Fibroblast of lung (primary cell): ENCODE measurements at regions not wholly inside any gene's neighbourhood (a gene's known extent, or its start where the extent isn't known, plus 50 kb on each side); places are given as distances from the start of the nearest gene placed in this dataset.

Experiments used
- DNase-seq, 2 donors: peaks; one replicate each; pipeline versions ENCODE4 v3.0.0 to v3.0.0-alpha.2; 2010; ENCODE audit warnings: low read depth in 2 of 2
- H2AFZ ChIP-seq: 2 replicates; pipeline ENCODE4 v1.5.1; 2012; ENCODE audit warnings: low read length, control low read depth, inconsistent platforms
- H3K27ac ChIP-seq: 2 replicates; pipeline ENCODE4 v1.5.1; 2011; ENCODE audit warnings: low read length, control low read depth; ENCODE audit not compliant: insufficient read depth
- H3K27me3 ChIP-seq: 2 replicates; pipeline ENCODE4 v1.5.1; 2011; ENCODE audit warnings: mild to moderate bottlenecking, low read length; ENCODE audit not compliant: control insufficient read depth, insufficient read depth
- H3K36me3 ChIP-seq: 2 replicates; pipeline ENCODE4 v1.5.1; 2011; ENCODE audit warnings: low read length; ENCODE audit not compliant: control insufficient read depth, insufficient read depth
- H3K4me1 ChIP-seq: 2 replicates; pipeline ENCODE4 v1.5.1; 2011; ENCODE audit warnings: low read length; ENCODE audit not compliant: control insufficient read depth, insufficient read depth; ENCODE audit errors: extremely low read depth
- H3K4me2 ChIP-seq: 2 replicates; pipeline ENCODE4 v1.5.1; 2011; ENCODE audit warnings: low read length, control low read depth; ENCODE audit not compliant: insufficient read depth; ENCODE audit errors: extremely low read depth
- H3K4me3 ChIP-seq, 4 experiments: fragments of 200-600 bp in 1 of 4; sonication (generic) in 1 of 4; replicated peaks in 1 of 4; 2 replicates each; pipeline ENCODE4 v1.5.1; 2011 to 2016; ENCODE audit warnings: low read length in 4 of 4, low read depth in 3 of 4, mild to moderate bottlenecking in 3 of 4, control low read depth in 2 of 4, inconsistent platforms in 1 of 4, mixed read lengths in 1 of 4; ENCODE audit not compliant: insufficient read depth in 1 of 4; ENCODE audit errors: control extremely low read depth in 1 of 4
- H3K79me2 ChIP-seq: 2 replicates; pipeline ENCODE4 v1.5.1; 2012; ENCODE audit warnings: mild to moderate bottlenecking, low read length, inconsistent platforms; ENCODE audit not compliant: control insufficient read depth, insufficient read depth
- H3K9ac ChIP-seq: 2 replicates; pipeline ENCODE4 v1.5.1; 2011; ENCODE audit warnings: mild to moderate bottlenecking, low read length, control low read depth; ENCODE audit not compliant: insufficient read depth
- H3K9me3 ChIP-seq: 2 replicates; pipeline ENCODE4 v1.5.1; 2012; ENCODE audit warnings: low read depth, low read length; ENCODE audit not compliant: control insufficient read depth, insufficient read depth
- H4K20me1 ChIP-seq: 2 replicates; pipeline ENCODE4 v1.5.1; 2011; ENCODE audit warnings: low read length; ENCODE audit not compliant: control insufficient read depth, insufficient read depth; ENCODE audit errors: extremely low read depth
- CTCF ChIP-seq, 2 donors: IDR thresholded peaks in 1 of 2; conservative IDR thresholded peaks in 1 of 2; 1 replicate in 1 of 2; 2 replicates in 1 of 2; pipeline ENCODE4 v1.5.1; 2011 to 2012; ENCODE audit warnings: low read length in 2 of 2, control low read depth in 1 of 2, inconsistent platforms in 1 of 2, low read depth in 1 of 2, mild to moderate bottlenecking in 1 of 2
- EZH2 ChIP-seq: IDR thresholded peaks from 2 replicates; pipeline ENCODE4 v1.5.1; 2012; ENCODE audit warnings: low read length, control low read depth, mild to moderate bottlenecking; ENCODE audit errors: missing control alignments

- Histone ChIP-seq H3K9ac (no peak overlapping the region), H3K9me3 (no peaks in the 10 kb centered on the region), H3K4me2 (no peak overlapping the region), H2AFZ (no peak overlapping the region), H3K27me3 (no peaks in the 10 kb centered on the region), H3K27ac (no peak overlapping the region), H3K36me3 (no peaks in the 10 kb centered on the region), H4K20me1 (no peaks in the 10 kb centered on the region), H3K79me2 (no peaks in the 10 kb centered on the region), H3K4me3 (no peak overlapping the region), H3K4me1 (no peaks in the 10 kb centered on the region)
- DNase-seq = no peak
- TF ChIP-seq EZH2 = no peak
- no peak for TF ChIP-seq CTCF (conservative IDR thresholded peaks at IDR 0.05 in 1 of 2, IDR thresholded peaks at IDR 0.05 in 1 of 2; ENCODE audit: low read depth in 1 of 2, low read length in 2 of 2)
Observed at GRCh38 chr3:176734146-176734545, 463.1 kb downstream of the TBL1XR1 start.

DNA sequence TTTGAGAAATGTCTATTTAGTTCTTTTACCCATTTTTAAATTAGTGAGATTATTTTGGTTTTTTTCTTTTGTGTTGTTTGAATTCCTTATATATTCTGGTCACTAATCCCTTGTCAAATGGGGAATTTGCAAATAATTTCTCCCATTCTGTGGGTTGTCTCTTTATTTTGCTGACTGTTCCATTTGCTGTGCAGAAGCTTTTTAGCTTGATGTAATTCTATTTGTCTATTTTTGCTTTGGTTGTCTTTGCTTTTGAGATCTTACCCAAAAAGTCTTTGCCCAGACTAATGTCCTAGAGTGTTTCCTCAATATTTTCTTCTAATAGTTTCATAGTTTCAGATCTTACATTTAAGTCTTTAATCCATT, 472.9 kb downstream of the TBL1XR1 start:
- no peak overlapping the region for H3K27ac ChIP-seq
- no peak overlapping the region for H3K9ac ChIP-seq
- no peaks in the 10 kb centered on the region for H3K79me2 ChIP-seq
- H3K9me3 ChIP-seq = no peaks in the 10 kb centered on the region
- H4K20me1 ChIP-seq = no peaks in the 10 kb centered on the region
- no peak overlapping the region for H3K4me2 ChIP-seq
- no peaks in the 10 kb centered on the region for H3K27me3 ChIP-seq
- H2AFZ ChIP-seq = no peak overlapping the region
- DNase-seq = no peak
- no peaks in the 10 kb centered on the region for H3K4me1 ChIP-seq
- no peak for TF ChIP-seq CTCF (conservative IDR thresholded peaks at IDR 0.05 in 1 of 2, IDR thresholded peaks at IDR 0.05 in 1 of 2; ENCODE audit: low read depth in 1 of 2, low read length in 2 of 2)
- no peak for TF ChIP-seq EZH2
- no peak overlapping the region for H3K4me3 ChIP-seq
- H3K36me3 ChIP-seq = no peaks in the 10 kb centered on the region

- no peak for TF ChIP-seq CTCF (conservative IDR thresholded peaks at IDR 0.05 in 1 of 2, IDR thresholded peaks at IDR 0.05 in 1 of 2; ENCODE audit: low read depth in 1 of 2, low read length in 2 of 2)
- TF ChIP-seq EZH2 = no peak
- Histone ChIP-seq H4K20me1 (no peaks in the 10 kb centered on the region), H3K4me2 (no peak overlapping the region), H3K4me1 (no peaks in the 10 kb centered on the region), H3K79me2 (no peaks in the 10 kb centered on the region), H3K27me3 (no peaks in the 10 kb centered on the region), H3K4me3 (no peak overlapping the region), H3K9me3 (no peaks in the 10 kb centered on the region), H2AFZ (no peak overlapping the region), H3K36me3 (no peaks in the 10 kb centered on the region), H3K9ac (no peak overlapping the region), H3K27ac (no peak overlapping the region)
- DNase-seq = no peak
Observed at GRCh38 chr3:176723758-176724393, 473.4 kb downstream of the TBL1XR1 start.
